SU-DHL-6 (cell line): ENCODE measurements at regions not wholly inside any gene's neighbourhood (a gene's known extent, or its start where the extent isn't known, plus 50 kb on each side); places are given as distances from the start of the nearest gene placed in this dataset.

Experiments
- H2AFZ ChIP-seq: fragments of 200-600 bp; sonication (generic); 2 replicates; pipeline ENCODE4 v1.6.1; 2014; ENCODE audit warnings: low read depth, mild to moderate bottlenecking, moderate library complexity, mixed read lengths, antibody characterized with exemption, low read length; ENCODE audit not compliant: severe bottlenecking
- H3F3A ChIP-seq: fragments of 200-600 bp; shearing (Covaris generic); 2 replicates; pipeline ENCODE4 v1.6.0; 2016; ENCODE audit warnings: antibody characterized with exemption, mild to moderate bottlenecking; ENCODE audit not compliant: insufficient read depth
- H3K27ac ChIP-seq: fragments of 200-600 bp; sonication (generic); 2 replicates; pipeline ENCODE4 v1.5.1; 2016; ENCODE audit warnings: low read depth, mild to moderate bottlenecking, low read length, moderate library complexity, mixed read lengths
- H3K27me3 ChIP-seq: fragments of 200-600 bp; sonication (generic), shearing (Covaris generic); 2 replicates; pipeline ENCODE4 v1.6.0; 2014; ENCODE audit warnings: mild to moderate bottlenecking, low read length
- H3K36me3 ChIP-seq: fragments of 200-600 bp; sonication (generic); 2 replicates; pipeline ENCODE4 v1.6.1; 2014; ENCODE audit warnings: mild to moderate bottlenecking, low read length, mixed read lengths
- H3K4me2 ChIP-seq: fragments of 300-600, 200-600 bp; shearing (Covaris generic), sonication (generic); 2 replicates; pipeline ENCODE4 v1.6.0; 2014; ENCODE audit warnings: low read length, low read depth, mild to moderate bottlenecking; ENCODE audit not compliant: poor library complexity, severe bottlenecking
- H3K4me3 ChIP-seq: fragments of 200-600 bp; sonication (generic); 2 replicates; pipeline ENCODE4 v1.5.1; 2014; ENCODE audit warnings: antibody characterized with exemption, low read length, mild to moderate bottlenecking, mixed read lengths; ENCODE audit not compliant: insufficient read depth, poor library complexity, severe bottlenecking
- H3K79me2 ChIP-seq: fragments of 200-600 bp; sonication (generic); 2 replicates; pipeline ENCODE4 v1.6.1; 2014; ENCODE audit warnings: mild to moderate bottlenecking, low read length, moderate library complexity; ENCODE audit not compliant: insufficient read depth
- H3K9ac ChIP-seq: fragments of 200-600 bp; sonication (generic); 2 replicates; pipeline ENCODE4 v1.7.0; 2014; ENCODE audit warnings: mild to moderate bottlenecking, low read length
- H3K9me2 ChIP-seq: fragments of 200-600 bp; sonication (generic); replicated peaks from 2 replicates; pipeline ENCODE4 v1.6.1; 2014; ENCODE audit warnings: low read length; ENCODE audit not compliant: insufficient read depth
- H3K9me3 ChIP-seq: fragments of 200-600 bp; sonication (generic); 2 replicates; pipeline ENCODE4 v1.6.1; 2014; ENCODE audit warnings: low read length, mixed read lengths; ENCODE audit not compliant: insufficient read depth
- H4K20me1 ChIP-seq: fragments of 200-600 bp; sonication (generic); 2 replicates; pipeline ENCODE4 v1.6.1; 2014; ENCODE audit warnings: low read depth, mild to moderate bottlenecking, antibody characterized with exemption, low read length, moderate library complexity, mixed read lengths
- CTCF ChIP-seq: fragments of 200-600 bp; sonication (generic); IDR thresholded peaks from one replicate; pipeline ENCODE4 v1.5.1; 2017; ENCODE audit warnings: antibody characterized with exemption, mild to moderate bottlenecking, low read length, moderate library complexity; ENCODE audit not compliant: insufficient read depth, poor library complexity, severe bottlenecking
- EZH2phosphoT487 ChIP-seq: fragments of 200-600 bp; sonication (generic), shearing (Covaris generic); conservative IDR thresholded peaks from 2 replicates; pipeline ENCODE4 v1.6.1; 2018; ENCODE audit warnings: mild to moderate bottlenecking, antibody characterized with exemption, low read length, moderate library complexity, mixed read lengths

- Histone ChIP-seq H3K79me2 (no peaks in the 10 kb centered on the region), H3K4me3 (no peak overlapping the region), H3K9me2 (no peaks in the 10 kb centered on the region), H3K36me3 (no peaks in the 10 kb centered on the region), H3K27me3 (no peaks in the 10 kb centered on the region), H3K4me2 (no peak overlapping the region), H3K27ac (no peak overlapping the region), H3F3A (no peaks in the 10 kb centered on the region), H3K9ac (no peak overlapping the region), H3K9me3 (no peaks in the 10 kb centered on the region), H2AFZ (no peak overlapping the region), H4K20me1 (no peaks in the 10 kb centered on the region)
- TF ChIP-seq EZH2phosphoT487 (no peak), CTCF (no peak)
Observed at GRCh38 chr17:73802314-73802713, 158.1 kb upstream of the SDK2 start.

GRCh38 chr17:73802871-73803270 lies 158.6 kb upstream of the SDK2 start:
- H3K4me3 ChIP-seq: no peak overlapping the region
- H3K27me3 ChIP-seq: no peaks in the 10 kb centered on the region
- no peaks in the 10 kb centered on the region for H3K36me3 ChIP-seq
- no peaks in the 10 kb centered on the region for H3K79me2 ChIP-seq
- H3K9ac ChIP-seq: no peak overlapping the region
- no peak overlapping the region for H3K4me2 ChIP-seq
- no peak overlapping the region for H2AFZ ChIP-seq
- no peaks in the 10 kb centered on the region for H3F3A ChIP-seq
- H3K9me3 ChIP-seq: no peaks in the 10 kb centered on the region
- H4K20me1 ChIP-seq: no peaks in the 10 kb centered on the region
- H3K27ac ChIP-seq: no peak overlapping the region
- TF ChIP-seq EZH2phosphoT487: no peak
- no peak for TF ChIP-seq CTCF
- no peaks in the 10 kb centered on the region for H3K9me2 ChIP-seq

- Histone ChIP-seq H3K4me2 (no peak overlapping the region), H3K9me2 (no peaks in the 10 kb centered on the region), H3K9me3 (no peaks in the 10 kb centered on the region), H3K79me2 (no peaks in the 10 kb centered on the region), H2AFZ (no peak overlapping the region), H3F3A (no peaks in the 10 kb centered on the region), H3K36me3 (no peaks in the 10 kb centered on the region), H3K9ac (no peak overlapping the region), H3K4me3 (no peak overlapping the region), H4K20me1 (no peaks in the 10 kb centered on the region), H3K27ac (no peak overlapping the region), H3K27me3 (no peaks in the 10 kb centered on the region)
- TF ChIP-seq CTCF (no peak), EZH2phosphoT487 (no peak)
Observed at GRCh38 chr17:73803964-73804435, 159.8 kb upstream of the SDK2 start.

- Histone ChIP-seq H3K27me3 (no peaks in the 10 kb centered on the region), H3K36me3 (no peaks in the 10 kb centered on the region), H3F3A (no peaks in the 10 kb centered on the region), H3K9ac (no peak overlapping the region), H3K9me3 (no peaks in the 10 kb centered on the region), H3K4me3 (no peak overlapping the region), H3K9me2 (no peaks in the 10 kb centered on the region), H4K20me1 (no peaks in the 10 kb centered on the region), H3K4me2 (no peak overlapping the region), H2AFZ (no peak overlapping the region), H3K79me2 (no peaks in the 10 kb centered on the region), H3K27ac (no peak overlapping the region)
- no peak for TF ChIP-seq EZH2phosphoT487
- no peak for TF ChIP-seq CTCF
Observed at GRCh38 chr17:73806768-73807167, 162.5 kb upstream of the SDK2 start.
